Sigmoid colon (tissue), 6 donors: ENCODE measurements at regions not wholly inside any gene's neighbourhood (a gene's known extent, or its start where the extent isn't known, plus 50 kb on each side); places are given as distances from the start of the nearest gene placed in this dataset.
A peak's percentile ranks its signal among the peaks of the same experiment; 100 is the strongest.

Source experiments
- DNase-seq: peaks from one replicate; pipeline ENCODE4 v3.0.0-alpha.2; 2019
- H3K27ac ChIP-seq, 4 donors: fragments of 200-600 bp; sonication (generic); one replicate each; pipeline ENCODE4 v1.5.1; 2016 to 2019; ENCODE audit warnings: mild to moderate bottlenecking in 1 of 4
- H3K27me3 ChIP-seq, 3 donors: fragments of 200-600 bp; sonication (generic); one replicate each; pipeline ENCODE4 v1.5.1; 2019; ENCODE audit warnings: mild to moderate bottlenecking in 1 of 3
- H3K36me3 ChIP-seq, 4 donors: fragments of 200-600 bp; sonication (generic); one replicate each; pipeline ENCODE4 v1.5.1; 2016 to 2019
- H3K4me1 ChIP-seq, 4 donors: fragments of 200-600 bp; sonication (generic); one replicate each; pipeline ENCODE4 v1.5.1; 2017 to 2019
- H3K4me3 ChIP-seq, 4 donors: fragments of 200-600 bp; sonication (generic); one replicate each; pipeline ENCODE4 v1.5.1; 2017 to 2019; ENCODE audit warnings: mild to moderate bottlenecking in 2 of 4, moderate library complexity in 1 of 4
- H3K9me3 ChIP-seq, 4 donors: fragments of 200-600 bp in 3 of 4; sonication (generic) in 3 of 4; one replicate each; pipeline versions ENCODE4 v1.5.1 to v1.6.1; 2013 to 2019
- CTCF ChIP-seq, 4 experiments: fragments of 450-650 bp in 3 of 4; fragments of 200-600 bp in 1 of 4; IDR thresholded peaks; one replicate each; pipeline ENCODE4 v1.5.1; 2016 to 2019; ENCODE audit warnings: antibody characterized with exemption in 4 of 4, mild to moderate bottlenecking in 3 of 4, moderate library complexity in 2 of 4
- EP300 ChIP-seq, 4 donors: sonication (generic); formaldehyde crosslinking; IDR thresholded peaks; one replicate each; pipeline ENCODE4 v1.6.1; 2017; ENCODE audit warnings: antibody characterized with exemption in 4 of 4
- POLR2A ChIP-seq, 2 donors: fragments of 450-650 bp; IDR thresholded peaks; one replicate each; pipeline ENCODE4 v1.6.1; 2016; ENCODE audit warnings: antibody characterized with exemption in 2 of 2, mild to moderate bottlenecking in 2 of 2, moderate library complexity in 2 of 2
- POLR2AphosphoS5 ChIP-seq, 4 donors: sonication (generic); formaldehyde crosslinking; IDR thresholded peaks; one replicate each; pipeline ENCODE4 v1.6.1; 2017; ENCODE audit warnings: antibody characterized with exemption in 4 of 4
- WGBS, 2 donors: extraction: QIAGEN DNeasy Blood & Tissue Kit; methylation state at CpG; one replicate each; pipeline ENCODE4 v1.1.7; 2013; 5-methylcytosine and 5-hydroxymethylcytosine counted together
- intact Hi-C: fragments of 100-400 bp; cut with DNase I; formaldehyde crosslinking; loops from one replicate; pipeline ENCODE4 v1.15.1; 2023
- donor health status: healthy with polysubstance abuse.
- donor health status: healthy.

GRCh38 chr6:56356426-56356825, 109.0 kb upstream of the COL21A1 start:
- no peaks in the 10 kb centered on the region for H3K27me3 ChIP-seq
- WGBS, 2 donors, result 41 to 64% methylated on average over 2 of the region's 2 CpGs
- no peak for DNase-seq
- peak overlapping the region in 3 of 4 donors; percentile 30 to 62 (median 59) for H3K27ac ChIP-seq
- H3K4me1 ChIP-seq, result peaks cover 0 to 43% (median 33%) of the 10 kb centered on the region in 4 donors
- intact Hi-C loops, result no loop called here
- H3K4me3 ChIP-seq, result no peak overlapping the region
- H3K9me3 ChIP-seq, result peaks cover 0 to 3% (median 0%) of the 10 kb centered on the region in 4 donors
- peak in 1 of 4 donors; percentile 12 for TF ChIP-seq POLR2AphosphoS5 (IDR thresholded peaks at IDR 0.05)
- TF ChIP-seq CTCF (IDR thresholded peaks at IDR 0.05), result no peak
- no peaks in the 10 kb centered on the region for H3K36me3 ChIP-seq

- H3K4me1 ChIP-seq, result peaks cover 0 to 43% (median 31%) of the 10 kb centered on the region in 4 donors
- no peak overlapping the region for H3K27ac ChIP-seq
- H3K36me3 ChIP-seq, result no peaks in the 10 kb centered on the region
- peaks cover 0 to 3% (median 0%) of the 10 kb centered on the region in 4 donors for H3K9me3 ChIP-seq
- no peak for DNase-seq
- no peak for TF ChIP-seq CTCF (IDR thresholded peaks at IDR 0.05)
- no peak for TF ChIP-seq POLR2AphosphoS5 (IDR thresholded peaks at IDR 0.05)
- no peak for TF ChIP-seq EP300 (IDR thresholded peaks at IDR 0.05)
- TF ChIP-seq POLR2A (IDR thresholded peaks at IDR 0.05), result no peak
- no peak overlapping the region for H3K4me3 ChIP-seq
- intact Hi-C loops, result no loop called here
- H3K27me3 ChIP-seq, result no peaks in the 10 kb centered on the region
Observed at GRCh38 chr6:56353860-56354259, 106.5 kb upstream of the COL21A1 start.

GRCh38 chr6:56350628-56351260, 103.4 kb upstream of the COL21A1 start:
- no peak for DNase-seq
- Histone ChIP-seq H3K27ac (no peak overlapping the region), H3K4me3 (no peak overlapping the region), H3K4me1 (peaks cover 0 to 12% (median 5%) of the 10 kb centered on the region in 4 donors), H3K27me3 (no peaks in the 10 kb centered on the region), H3K9me3 (peaks cover 0 to 3% (median 0%) of the 10 kb centered on the region in 4 donors), H3K36me3 (no peaks in the 10 kb centered on the region)
- WGBS, 2 donors, result 88 to 95% methylated on average over 6 of the region's 6 CpGs
- TF ChIP-seq POLR2AphosphoS5 (IDR thresholded peaks at IDR 0.05) (no peak), EP300 (IDR thresholded peaks at IDR 0.05) (no peak), CTCF (IDR thresholded peaks at IDR 0.05) (no peak)
- intact Hi-C loops, result no loop called here

GRCh38 chr6:56349194-56349593, 101.8 kb upstream of the COL21A1 start:
- Histone ChIP-seq H3K9me3 (peaks cover 0 to 3% (median 0%) of the 10 kb centered on the region in 4 donors), H3K36me3 (no peaks in the 10 kb centered on the region), H3K27ac (no peak overlapping the region), H3K4me1 (peaks cover 0 to 10% (median 2%) of the 10 kb centered on the region in 4 donors), H3K4me3 (no peak overlapping the region), H3K27me3 (no peaks in the 10 kb centered on the region)
- intact Hi-C loops, result no loop called here
- no peak for DNase-seq
- WGBS, 2 donors, result 56 to 74% methylated on average over 3 of the region's 3 CpGs
- no peak for TF ChIP-seq POLR2A (IDR thresholded peaks at IDR 0.05)
- no peak for TF ChIP-seq POLR2AphosphoS5 (IDR thresholded peaks at IDR 0.05)
- no peak for TF ChIP-seq EP300 (IDR thresholded peaks at IDR 0.05)
- TF ChIP-seq CTCF (IDR thresholded peaks at IDR 0.05), result no peak

- Histone ChIP-seq H3K27ac (no peak overlapping the region), H3K4me3 (no peak overlapping the region), H3K4me1 (peaks cover 0 to 10% (median 2%) of the 10 kb centered on the region in 4 donors), H3K9me3 (no peaks in the 10 kb centered on the region), H3K27me3 (no peaks in the 10 kb centered on the region), H3K36me3 (no peaks in the 10 kb centered on the region)
- 82 to 86% methylated on average over 1 of the region's 1 CpG for WGBS, 2 donors
- intact Hi-C loops, result no loop called here
- DNase-seq, result no peak
- TF ChIP-seq EP300 (IDR thresholded peaks at IDR 0.05) (no peak), CTCF (IDR thresholded peaks at IDR 0.05) (no peak), POLR2A (IDR thresholded peaks at IDR 0.05) (no peak), POLR2AphosphoS5 (IDR thresholded peaks at IDR 0.05) (no peak)
Observed at GRCh38 chr6:56348578-56348977, 101.2 kb upstream of the COL21A1 start.
